ENCODE measurements at regions not wholly inside any gene's neighbourhood (a gene's known extent, or its start where the extent isn't known, plus 50 kb on each side); places are given as distances from the start of the nearest gene placed in this dataset.

- 5% methylated on average over 6 of the region's 6 CpGs for WGBS (ENCODE audit: low lambda C conversion rate)
- Histone ChIP-seq H3K9ac (ENCODE audit: insufficient read depth, low read depth, low read length) (no peak overlapping the region), H3K9me3 (ENCODE audit: low read length) (no peaks in the 10 kb centered on the region), H3K36me3 (replicated peaks in 1 of 2; ENCODE audit: control insufficient read depth in 1 of 2, insufficient read depth in 2 of 2, low read length in 2 of 2) (no peaks in the 10 kb centered on the region), H3K27me3 (ENCODE audit: control insufficient read depth in 1 of 2, insufficient read depth in 2 of 2, low read length in 2 of 2) (0 out of 5 replicates have a peak, but pooled peaks cover 0 to 3% of the 10 kb centered on the region in 2 experiments), H3K27ac (ENCODE audit: extremely low read length, insufficient read depth, low read length) (no peak overlapping the region), H4K20me1 (ENCODE audit: insufficient read depth, low read length) (no peaks in the 10 kb centered on the region), H2AFZ (ENCODE audit: low read length) (no peak overlapping the region), H3K79me2 (ENCODE audit: insufficient read depth, low read length) (no peaks in the 10 kb centered on the region), H3K4me1 (ENCODE audit: insufficient read depth, low read length) (no peaks in the 10 kb centered on the region), H3K4me3 (replicated peaks in 1 of 3; ENCODE audit: insufficient read depth in 1 of 3, low read depth in 2 of 3, low read length in 3 of 3) (no peak overlapping the region), H3K4me2 (ENCODE audit: low read depth, low read length) (no peak overlapping the region)
- no TSS peak for BruUV-seq (replicated peaks)
- intact Hi-C loops (cut with micrococcal nuclease; ENCODE audit: unreplicated experiment) (loop anchor here (1.0 to 5.0 kb wide), 3 partner anchors 188 to 1908 kb away; no protein-coding TSS in a partner anchor), in situ Hi-C loops (cut with HindIII; ENCODE audit: extremely low pct_ligation_motif_present, low pct_unique_long_range_greater_than_20kb) (loop anchor here (25.0 kb wide), 1 partner anchor 1899 kb away; no protein-coding TSS in a partner anchor)
- DNase-seq (ENCODE audit: low spot score) (peak; percentile 51), FAIRE-seq (peak; percentile 61), ATAC-seq (peak; percentile 94)
- ChIA-PET POLR2A (no interaction called here), CTCF (ENCODE audit: low intra/inter-chr PET ratio, low total read pairs) (interaction anchor here (0.6 to 1.9 kb wide), 3 partner anchors 154 to 1908 kb away, joined by 3 to 10 read pairs (median 5); no protein-coding TSS in a partner anchor)
- no peak for TF ChIP-seq MXI1 (IDR thresholded peaks at IDR 0.05; ENCODE audit: borderline replicate concordance, low read depth, low read length)
- no peak for TF ChIP-seq NR2F2 (IDR thresholded peaks at IDR 0.05; ENCODE audit: borderline replicate concordance, low read depth)
- peak; percentile 80 for TF ChIP-seq STAG1 (CRISPR knock-in tag; IDR thresholded peaks at IDR 0.05)
- TF ChIP-seq ZNF703 (CRISPR knock-in tag; IDR thresholded peaks at IDR 0.05; ENCODE audit: borderline replicate concordance), result no peak
- TF ChIP-seq, protein P1, sequence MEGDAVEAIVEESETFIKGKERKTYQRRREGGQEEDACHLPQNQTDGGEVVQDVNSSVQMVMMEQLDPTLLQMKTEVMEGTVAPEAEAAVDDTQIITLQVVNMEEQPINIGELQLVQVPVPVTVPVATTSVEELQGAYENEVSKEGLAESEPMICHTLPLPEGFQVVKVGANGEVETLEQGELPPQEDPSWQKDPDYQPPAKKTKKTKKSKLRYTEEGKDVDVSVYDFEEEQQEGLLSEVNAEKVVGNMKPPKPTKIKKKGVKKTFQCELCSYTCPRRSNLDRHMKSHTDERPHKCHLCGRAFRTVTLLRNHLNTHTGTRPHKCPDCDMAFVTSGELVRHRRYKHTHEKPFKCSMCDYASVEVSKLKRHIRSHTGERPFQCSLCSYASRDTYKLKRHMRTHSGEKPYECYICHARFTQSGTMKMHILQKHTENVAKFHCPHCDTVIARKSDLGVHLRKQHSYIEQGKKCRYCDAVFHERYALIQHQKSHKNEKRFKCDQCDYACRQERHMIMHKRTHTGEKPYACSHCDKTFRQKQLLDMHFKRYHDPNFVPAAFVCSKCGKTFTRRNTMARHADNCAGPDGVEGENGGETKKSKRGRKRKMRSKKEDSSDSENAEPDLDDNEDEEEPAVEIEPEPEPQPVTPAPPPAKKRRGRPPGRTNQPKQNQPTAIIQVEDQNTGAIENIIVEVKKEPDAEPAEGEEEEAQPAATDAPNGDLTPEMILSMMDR (CRISPR knock-in tag; IDR thresholded peaks at IDR 0.05), result peak; percentile 71
- no peak for TF ChIP-seq ZHX1 (CRISPR knock-in tag; IDR thresholded peaks at IDR 0.05; ENCODE audit: low read depth)
- TF ChIP-seq RAD21 (CRISPR knock-in tag; IDR thresholded peaks at IDR 0.05), result peak; percentile 32; the same call in 1 of the 2 replicates
- TF ChIP-seq NR2F1 (CRISPR knock-in tag; IDR thresholded peaks at IDR 0.05), result no peak
- no peak for TF ChIP-seq ZNF563 (CRISPR knock-in tag; IDR thresholded peaks at IDR 0.05)
- no peak for TF ChIP-seq ARNT (IDR thresholded peaks at IDR 0.05)
- TF ChIP-seq SMC3 (IDR thresholded peaks at IDR 0.05; ENCODE audit: low read length), result peak; percentile 72
- TF ChIP-seq ZNF670 (CRISPR knock-in tag; IDR thresholded peaks at IDR 0.05; ENCODE audit: borderline replicate concordance), result no peak
- TF ChIP-seq, protein P2, sequence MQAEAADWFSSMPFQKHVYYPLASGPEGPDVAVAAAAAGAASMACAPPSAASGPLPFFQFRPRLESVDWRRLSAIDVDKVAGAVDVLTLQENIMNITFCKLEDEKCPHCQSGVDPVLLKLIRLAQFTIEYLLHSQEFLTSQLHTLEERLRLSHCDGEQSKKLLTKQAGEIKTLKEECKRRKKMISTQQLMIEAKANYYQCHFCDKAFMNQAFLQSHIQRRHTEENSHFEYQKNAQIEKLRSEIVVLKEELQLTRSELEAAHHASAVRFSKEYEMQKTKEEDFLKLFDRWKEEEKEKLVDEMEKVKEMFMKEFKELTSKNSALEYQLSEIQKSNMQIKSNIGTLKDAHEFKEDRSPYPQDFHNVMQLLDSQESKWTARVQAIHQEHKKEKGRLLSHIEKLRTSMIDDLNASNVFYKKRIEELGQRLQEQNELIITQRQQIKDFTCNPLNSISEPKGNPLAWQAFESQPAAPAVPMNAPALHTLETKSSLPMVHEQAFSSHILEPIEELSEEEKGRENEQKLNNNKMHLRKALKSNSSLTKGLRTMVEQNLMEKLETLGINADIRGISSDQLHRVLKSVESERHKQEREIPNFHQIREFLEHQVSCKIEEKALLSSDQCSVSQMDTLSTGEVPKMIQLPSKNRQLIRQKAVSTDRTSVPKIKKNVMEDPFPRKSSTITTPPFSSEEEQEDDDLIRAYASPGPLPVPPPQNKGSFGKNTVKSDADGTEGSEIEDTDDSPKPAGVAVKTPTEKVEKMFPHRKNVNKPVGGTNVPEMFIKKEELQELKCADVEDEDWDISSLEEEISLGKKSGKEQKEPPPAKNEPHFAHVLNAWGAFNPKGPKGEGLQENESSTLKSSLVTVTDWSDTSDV (CRISPR knock-in tag; IDR thresholded peaks at IDR 0.05), result no peak
- no peak for TF ChIP-seq ARHGAP35 (CRISPR knock-in tag; IDR thresholded peaks at IDR 0.05; ENCODE audit: borderline replicate concordance)
- no peak for TF ChIP-seq RORA (CRISPR knock-in tag; IDR thresholded peaks at IDR 0.05)
- TF ChIP-seq ELF3 (CRISPR knock-in tag; IDR thresholded peaks at IDR 0.05), result no peak
Measured at GRCh38 chr2:78861546-78861945, 164.0 kb upstream of the REG3G start.

All from HepG2 (cell line).